ENCODE measurements at regions not wholly inside any gene's neighbourhood (a gene's known extent, or its start where the extent isn't known, plus 50 kb on each side); places are given as distances from the start of the nearest gene placed in this dataset.

DNA sequence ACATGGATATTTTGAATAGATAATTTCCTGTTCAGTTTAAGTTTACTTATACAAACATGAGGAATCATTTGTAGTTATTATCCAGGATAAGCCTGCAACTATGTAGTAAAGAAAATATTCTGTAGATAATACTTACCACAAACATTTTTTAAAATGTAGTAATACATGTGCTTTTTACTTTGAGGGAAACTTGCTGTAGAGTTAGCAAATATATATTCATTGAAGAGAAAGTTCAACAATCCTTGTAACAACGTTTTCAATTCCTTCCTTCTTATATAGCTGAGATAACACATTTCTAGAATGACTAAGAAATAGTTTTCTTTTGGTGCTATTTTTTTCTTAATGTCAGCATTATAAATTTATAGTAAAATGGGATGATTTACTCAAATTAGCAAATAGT is 664.6 kb upstream of the ADAMTS5 start:
- TF ChIP-seq, protein P1, sequence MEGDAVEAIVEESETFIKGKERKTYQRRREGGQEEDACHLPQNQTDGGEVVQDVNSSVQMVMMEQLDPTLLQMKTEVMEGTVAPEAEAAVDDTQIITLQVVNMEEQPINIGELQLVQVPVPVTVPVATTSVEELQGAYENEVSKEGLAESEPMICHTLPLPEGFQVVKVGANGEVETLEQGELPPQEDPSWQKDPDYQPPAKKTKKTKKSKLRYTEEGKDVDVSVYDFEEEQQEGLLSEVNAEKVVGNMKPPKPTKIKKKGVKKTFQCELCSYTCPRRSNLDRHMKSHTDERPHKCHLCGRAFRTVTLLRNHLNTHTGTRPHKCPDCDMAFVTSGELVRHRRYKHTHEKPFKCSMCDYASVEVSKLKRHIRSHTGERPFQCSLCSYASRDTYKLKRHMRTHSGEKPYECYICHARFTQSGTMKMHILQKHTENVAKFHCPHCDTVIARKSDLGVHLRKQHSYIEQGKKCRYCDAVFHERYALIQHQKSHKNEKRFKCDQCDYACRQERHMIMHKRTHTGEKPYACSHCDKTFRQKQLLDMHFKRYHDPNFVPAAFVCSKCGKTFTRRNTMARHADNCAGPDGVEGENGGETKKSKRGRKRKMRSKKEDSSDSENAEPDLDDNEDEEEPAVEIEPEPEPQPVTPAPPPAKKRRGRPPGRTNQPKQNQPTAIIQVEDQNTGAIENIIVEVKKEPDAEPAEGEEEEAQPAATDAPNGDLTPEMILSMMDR (IDR thresholded peaks at IDR 0.05; ENCODE audit: low read length, missing control alignments) = no peak
- no peak overlapping the region for H3K4me3 ChIP-seq (replicated peaks; ENCODE audit: low read depth, low read length)
- DNase-seq (ENCODE audit: low read depth) = peak; percentile 30

DNA sequence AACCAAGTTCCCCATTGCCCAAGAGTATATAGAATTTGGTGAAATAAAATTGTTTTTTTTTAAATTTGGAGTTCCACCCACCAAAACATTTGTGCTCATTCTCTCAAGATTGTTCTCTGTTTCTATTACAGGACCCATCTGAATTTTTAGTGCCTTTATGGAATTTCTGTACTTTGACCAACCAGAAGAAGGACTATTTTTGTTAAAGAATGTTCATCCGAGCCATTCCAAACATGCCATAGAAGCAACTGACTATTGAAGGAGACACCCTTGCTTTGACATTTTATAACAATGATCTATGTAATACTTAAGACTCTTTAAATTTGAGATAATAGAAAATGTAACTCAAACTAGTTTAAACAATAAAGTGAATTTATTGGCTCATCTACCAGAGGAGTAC is 655.7 kb upstream of the ADAMTS5 start:
- no peak for DNase-seq (ENCODE audit: low read depth)
- TF ChIP-seq, protein P1 (IDR thresholded peaks at IDR 0.05; ENCODE audit: low read length, missing control alignments) = no peak
- H3K4me3 ChIP-seq (replicated peaks; ENCODE audit: low read depth, low read length) = no peak overlapping the region

DNA sequence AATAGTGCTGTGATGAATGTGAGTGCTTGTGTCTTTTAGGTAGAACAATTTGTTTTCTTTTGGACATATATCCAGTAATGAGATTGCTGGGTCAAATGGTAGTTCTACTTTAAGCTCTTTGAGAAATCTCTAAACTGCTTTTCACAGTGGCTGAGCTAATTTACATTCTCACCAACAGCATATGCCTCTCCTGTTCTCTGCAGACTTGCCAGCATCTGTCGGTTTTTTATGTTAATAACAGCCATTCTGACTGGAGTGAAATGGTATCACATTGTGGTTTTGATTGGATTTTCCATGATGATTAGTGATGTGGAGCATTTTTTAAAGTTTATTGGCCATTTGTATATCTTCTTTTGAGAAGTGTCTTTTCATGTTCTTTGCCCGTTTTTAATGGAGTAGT is 647.3 kb upstream of the ADAMTS5 start:
- TF ChIP-seq, protein P1 (IDR thresholded peaks at IDR 0.05; ENCODE audit: low read length, missing control alignments) = no peak
- no peak for DNase-seq (ENCODE audit: low read depth)
- H3K4me3 ChIP-seq (replicated peaks; ENCODE audit: low read depth, low read length) = no peak overlapping the region

DNA sequence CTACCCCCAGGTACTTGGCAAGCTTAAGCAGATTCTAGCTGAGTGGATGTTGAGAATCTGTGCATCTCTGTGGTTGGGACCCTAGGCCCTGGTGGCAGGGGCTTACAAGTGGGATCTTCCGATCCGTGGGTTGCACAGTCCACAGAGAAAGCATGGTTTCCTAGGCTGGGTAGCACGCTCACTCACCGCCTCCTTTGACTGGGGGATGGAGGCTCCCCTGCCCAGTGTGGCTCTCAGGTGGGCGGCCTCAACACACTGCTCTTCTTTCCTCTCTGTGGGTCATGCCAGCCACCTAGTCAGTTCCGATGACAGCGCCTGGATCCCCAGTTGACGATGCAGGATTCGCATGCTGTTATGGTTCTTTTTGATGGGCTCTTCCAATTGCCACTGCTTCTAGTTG is 639.5 kb upstream of the ADAMTS5 start:
- H3K4me3 ChIP-seq (replicated peaks; ENCODE audit: low read depth, low read length) = no peak overlapping the region
- TF ChIP-seq, protein P1 (IDR thresholded peaks at IDR 0.05; ENCODE audit: low read length, missing control alignments) = no peak
- DNase-seq (ENCODE audit: low read depth) = no peak

DNA sequence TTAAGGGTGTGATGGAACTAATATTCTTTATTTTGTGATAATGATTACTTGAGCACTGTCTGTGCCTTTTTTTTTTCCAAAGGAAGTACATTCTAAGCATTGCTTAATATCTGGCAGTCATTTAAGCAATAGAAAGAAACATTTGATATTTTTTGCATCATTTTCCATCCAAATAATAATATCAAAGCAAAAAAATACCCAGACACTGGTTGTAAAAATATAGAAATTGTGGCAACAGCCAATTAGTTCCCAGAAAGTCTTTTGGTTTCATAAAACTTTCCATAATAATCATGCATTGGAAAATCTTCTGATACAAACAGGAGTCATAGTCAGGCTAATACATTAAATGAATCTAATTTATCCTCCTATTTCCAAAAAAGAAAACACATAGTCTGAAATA is 629.3 kb upstream of the ADAMTS5 start:
- H3K4me3 ChIP-seq (replicated peaks; ENCODE audit: low read depth, low read length) = no peak overlapping the region
- TF ChIP-seq, protein P1 (IDR thresholded peaks at IDR 0.05; ENCODE audit: low read length, missing control alignments) = no peak
- no peak for DNase-seq (ENCODE audit: low read depth)

DNA sequence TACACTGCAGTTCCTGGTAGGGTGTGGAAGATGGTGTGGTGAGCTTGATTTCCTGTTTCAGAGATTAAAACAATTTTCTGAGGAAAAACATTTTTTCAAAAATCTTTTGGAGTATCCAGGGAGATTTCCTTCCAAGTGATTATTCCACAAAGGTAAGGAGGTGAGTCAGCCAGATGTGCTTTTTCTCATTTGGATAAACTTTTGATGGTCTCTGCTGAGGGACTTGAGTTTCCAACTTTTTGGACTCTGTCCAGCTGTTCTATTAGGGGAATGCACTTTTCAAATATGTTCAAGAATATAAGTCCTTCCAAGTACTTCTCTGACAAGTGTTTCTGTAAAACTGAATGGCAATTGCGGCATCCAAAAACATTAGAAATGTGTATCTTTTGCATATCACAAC is 628.8 kb upstream of the ADAMTS5 start:
- H3K4me3 ChIP-seq (replicated peaks; ENCODE audit: low read depth, low read length) = no peak overlapping the region
- TF ChIP-seq, protein P1 (IDR thresholded peaks at IDR 0.05; ENCODE audit: low read length, missing control alignments) = no peak
- DNase-seq (ENCODE audit: low read depth) = no peak

DNA sequence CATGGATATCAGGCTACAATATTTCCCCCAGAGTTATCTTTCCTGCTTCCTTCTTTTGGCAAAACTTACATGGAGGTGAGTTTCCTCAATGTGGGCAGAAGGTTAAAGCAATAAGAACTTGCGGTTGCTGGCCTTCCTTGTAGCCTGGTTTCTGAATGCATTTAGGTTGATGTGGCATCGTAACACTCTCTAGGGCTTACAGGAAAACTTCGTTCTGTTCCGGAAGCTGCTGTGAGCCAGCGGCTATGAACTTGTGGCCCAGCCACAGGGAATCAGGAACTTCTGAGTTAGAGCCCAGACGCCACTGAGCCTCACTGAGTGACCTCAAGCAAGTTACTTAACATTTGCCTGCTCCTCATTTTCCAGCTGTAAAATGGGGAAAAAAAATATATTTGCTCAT is 623.4 kb upstream of the ADAMTS5 start:
- TF ChIP-seq, protein P1 (IDR thresholded peaks at IDR 0.05; ENCODE audit: low read length, missing control alignments) = no peak
- H3K4me3 ChIP-seq (replicated peaks; ENCODE audit: low read depth, low read length) = no peak overlapping the region
- DNase-seq (ENCODE audit: low read depth) = peak; percentile 64
